ENCODE measurements at regions not wholly inside any gene's neighbourhood (a gene's known extent, or its start where the extent isn't known, plus 50 kb on each side); places are given as distances from the start of the nearest gene placed in this dataset.

DNA sequence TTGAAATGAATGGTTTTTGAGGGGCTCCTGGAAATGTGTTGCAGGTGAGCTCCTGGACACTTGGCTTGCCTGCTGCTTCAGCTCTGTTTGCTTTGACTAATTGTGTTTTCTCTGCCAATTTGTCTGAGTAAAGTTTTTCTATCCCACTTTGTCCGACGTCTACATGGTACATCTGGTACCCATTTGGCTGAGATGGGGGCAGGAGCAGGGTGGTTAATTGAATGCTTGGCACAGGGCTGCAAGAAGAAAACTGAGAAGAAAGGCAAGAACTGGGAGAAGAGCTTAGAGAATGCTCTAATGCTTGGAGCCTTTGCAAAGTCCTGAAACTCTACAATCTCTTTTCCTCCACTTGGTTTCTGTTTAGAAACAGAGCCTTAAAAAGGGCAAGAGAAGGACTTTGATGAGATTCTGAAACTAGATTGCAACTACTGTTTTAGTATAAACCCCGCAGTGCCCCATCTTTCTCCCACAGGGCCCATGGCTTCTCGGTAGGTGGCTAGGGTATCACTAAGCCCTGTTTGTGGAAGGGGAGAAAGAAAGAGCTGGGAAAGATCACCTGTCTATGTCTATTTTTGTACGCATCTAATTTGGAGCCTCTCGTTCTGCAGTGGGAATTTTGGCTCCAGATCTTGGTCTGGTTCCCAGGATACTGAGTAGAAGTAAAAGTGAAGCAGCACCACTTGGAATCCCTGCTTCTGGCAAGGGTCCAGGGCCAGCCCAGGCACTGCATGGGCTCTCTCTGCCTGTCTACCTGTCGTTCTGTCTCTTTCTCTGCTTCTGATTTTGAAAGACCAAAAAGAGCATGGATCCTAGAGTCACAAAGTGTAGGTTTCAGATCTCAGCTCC lies 214.4 kb downstream of the SEMA6A start:
- TF ChIP-seq, protein P1, sequence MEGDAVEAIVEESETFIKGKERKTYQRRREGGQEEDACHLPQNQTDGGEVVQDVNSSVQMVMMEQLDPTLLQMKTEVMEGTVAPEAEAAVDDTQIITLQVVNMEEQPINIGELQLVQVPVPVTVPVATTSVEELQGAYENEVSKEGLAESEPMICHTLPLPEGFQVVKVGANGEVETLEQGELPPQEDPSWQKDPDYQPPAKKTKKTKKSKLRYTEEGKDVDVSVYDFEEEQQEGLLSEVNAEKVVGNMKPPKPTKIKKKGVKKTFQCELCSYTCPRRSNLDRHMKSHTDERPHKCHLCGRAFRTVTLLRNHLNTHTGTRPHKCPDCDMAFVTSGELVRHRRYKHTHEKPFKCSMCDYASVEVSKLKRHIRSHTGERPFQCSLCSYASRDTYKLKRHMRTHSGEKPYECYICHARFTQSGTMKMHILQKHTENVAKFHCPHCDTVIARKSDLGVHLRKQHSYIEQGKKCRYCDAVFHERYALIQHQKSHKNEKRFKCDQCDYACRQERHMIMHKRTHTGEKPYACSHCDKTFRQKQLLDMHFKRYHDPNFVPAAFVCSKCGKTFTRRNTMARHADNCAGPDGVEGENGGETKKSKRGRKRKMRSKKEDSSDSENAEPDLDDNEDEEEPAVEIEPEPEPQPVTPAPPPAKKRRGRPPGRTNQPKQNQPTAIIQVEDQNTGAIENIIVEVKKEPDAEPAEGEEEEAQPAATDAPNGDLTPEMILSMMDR (conservative IDR thresholded peaks at IDR 0.05; ENCODE audit: low read depth in 2 of 2): no peak
- no peak for TF ChIP-seq JUNB (IDR thresholded peaks at IDR 0.05; ENCODE audit: unreplicated experiment)

All from GM23338 (cell line).